Fibroblast of peridontal ligament (primary cell): ENCODE measurements at regions not wholly inside any gene's neighbourhood (a gene's known extent, or its start where the extent isn't known, plus 50 kb on each side); places are given as distances from the start of the nearest gene placed in this dataset.
"Not testable (repeated sequence)": the region's sequence is repeated elsewhere in the genome, so short reads cannot be mapped to it uniquely, and the experiment has no call there.

Source experiments
- DNase-seq: peaks from one replicate; pipeline ENCODE4 v3.0.0-alpha.2; 2010; ENCODE audit errors: extremely low read depth

GRCh38 chr9:74424488-74424887, 72.6 kb upstream of the RORB start:
- DNase-seq: not testable (repeated sequence)

GRCh38 chr9:74431467-74431866, 65.7 kb upstream of the RORB start:
- DNase-seq: no peak

GRCh38 chr9:74443036-74443750, 53.9 kb upstream of the RORB start:
- DNase-seq: peak; percentile 8

- no peak for DNase-seq
Measured at GRCh38 chr9:74444369-74444768, 52.8 kb upstream of the RORB start.
